ENCODE measurements at regions not wholly inside any gene's neighbourhood (a gene's known extent, or its start where the extent isn't known, plus 50 kb on each side); places are given as distances from the start of the nearest gene placed in this dataset.

GRCh38 chr18:78101091-78101490 is 851.4 kb downstream of the GALR1 start:
- DNase-seq (ENCODE audit: low read depth in 4 of 4, low spot score in 1 of 4), result no peak

- DNase-seq (ENCODE audit: low read depth in 4 of 4, low spot score in 1 of 4), result no peak
Measured at GRCh38 chr18:78102135-78102534, 852.5 kb downstream of the GALR1 start.

GRCh38 chr18:78105611-78106010 is 856.0 kb downstream of the GALR1 start:
- DNase-seq (ENCODE audit: low read depth in 4 of 4, low spot score in 1 of 4), result no peak

GRCh38 chr18:78106946-78107345 is 857.3 kb downstream of the GALR1 start:
- no peak for DNase-seq (ENCODE audit: low read depth in 4 of 4, low spot score in 1 of 4)

DNA sequence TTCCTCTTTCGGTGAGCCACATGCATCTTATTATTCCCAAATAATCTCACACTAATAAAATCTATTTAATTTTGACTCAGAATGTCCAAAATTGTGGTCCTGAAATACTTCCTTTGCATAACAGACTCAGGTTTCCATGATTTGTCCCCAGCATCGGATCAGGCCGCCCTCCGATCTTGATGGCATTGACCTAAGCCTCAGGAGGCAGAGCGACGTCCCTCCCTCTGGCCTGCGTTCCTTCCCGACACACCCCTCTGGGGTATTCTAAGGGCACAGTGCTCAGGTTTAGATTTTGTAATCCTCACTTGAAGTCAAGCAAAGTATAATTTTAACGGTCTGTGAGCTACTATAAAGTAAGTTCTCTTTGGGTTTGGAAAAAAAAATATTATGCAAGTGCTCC is 857.7 kb downstream of the GALR1 start:
- no peak for DNase-seq (ENCODE audit: low read depth in 4 of 4, low spot score in 1 of 4)

GRCh38 chr18:78108554-78108953 is 858.9 kb downstream of the GALR1 start:
- DNase-seq (ENCODE audit: low read depth in 4 of 4, low spot score in 1 of 4), result no peak

DNA sequence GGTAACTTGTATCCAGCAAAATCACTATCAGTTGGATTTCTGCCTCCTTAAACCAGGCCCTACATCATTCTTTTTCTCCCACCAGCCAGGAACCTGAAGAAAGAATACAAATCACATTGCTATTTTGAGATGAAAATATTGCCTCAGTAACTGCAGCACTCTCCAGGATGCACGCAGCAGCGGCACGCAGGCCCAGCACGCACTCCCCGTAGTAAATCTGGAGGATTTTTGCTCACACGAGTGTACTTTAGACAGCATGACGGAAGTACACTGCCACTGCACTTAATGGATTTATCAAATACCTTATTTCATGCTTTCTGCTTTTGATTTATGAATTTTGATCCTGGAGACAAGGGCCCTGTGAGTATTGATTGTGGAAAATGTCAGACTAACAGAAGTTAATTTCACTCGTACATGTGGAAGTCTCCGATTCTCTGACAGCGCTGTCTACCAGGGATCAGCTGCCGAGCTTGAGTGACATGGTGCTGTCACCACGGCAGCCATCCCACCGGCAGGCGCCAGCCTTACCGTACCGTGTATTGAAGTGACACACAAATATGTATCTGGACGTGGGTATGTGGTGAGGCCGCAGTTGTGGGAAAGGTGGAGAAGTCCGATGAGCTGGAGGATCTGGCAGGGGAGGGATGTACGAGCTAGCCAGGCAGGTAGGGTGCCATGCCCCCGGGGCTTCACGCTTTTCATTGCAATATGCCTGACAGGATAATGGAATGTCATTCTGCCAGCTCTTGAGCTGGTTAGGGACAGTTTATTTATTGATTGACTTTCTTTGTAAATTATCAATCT is 863.7 kb downstream of the GALR1 start:
- DNase-seq (ENCODE audit: low read depth in 4 of 4, low spot score in 1 of 4), result no peak

DNA sequence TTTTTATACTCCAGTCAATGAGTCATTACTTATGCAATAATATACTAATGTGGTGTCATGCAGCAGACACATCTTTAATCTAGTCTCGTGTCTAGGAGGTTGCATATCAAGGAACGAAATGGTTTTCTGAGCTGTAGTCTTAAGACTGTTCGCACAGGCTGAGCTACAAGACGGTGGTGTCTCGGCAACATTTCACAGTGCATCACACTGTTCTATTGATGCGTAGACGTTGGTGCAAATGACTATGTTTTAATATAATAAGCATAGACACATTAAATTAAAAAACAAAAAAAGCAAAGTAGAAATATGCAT is 864.2 kb downstream of the GALR1 start:
- DNase-seq (ENCODE audit: low read depth in 4 of 4, low spot score in 1 of 4), result no peak

- no peak for DNase-seq (ENCODE audit: low read depth in 4 of 4, low spot score in 1 of 4)
Measured at GRCh38 chr18:78115896-78116561, 863.6 kb upstream of the SALL3 start.

- no peak for DNase-seq (ENCODE audit: low read depth in 4 of 4, low spot score in 1 of 4)
Measured at GRCh38 chr18:78123144-78123909, 856.3 kb upstream of the SALL3 start.

DNA sequence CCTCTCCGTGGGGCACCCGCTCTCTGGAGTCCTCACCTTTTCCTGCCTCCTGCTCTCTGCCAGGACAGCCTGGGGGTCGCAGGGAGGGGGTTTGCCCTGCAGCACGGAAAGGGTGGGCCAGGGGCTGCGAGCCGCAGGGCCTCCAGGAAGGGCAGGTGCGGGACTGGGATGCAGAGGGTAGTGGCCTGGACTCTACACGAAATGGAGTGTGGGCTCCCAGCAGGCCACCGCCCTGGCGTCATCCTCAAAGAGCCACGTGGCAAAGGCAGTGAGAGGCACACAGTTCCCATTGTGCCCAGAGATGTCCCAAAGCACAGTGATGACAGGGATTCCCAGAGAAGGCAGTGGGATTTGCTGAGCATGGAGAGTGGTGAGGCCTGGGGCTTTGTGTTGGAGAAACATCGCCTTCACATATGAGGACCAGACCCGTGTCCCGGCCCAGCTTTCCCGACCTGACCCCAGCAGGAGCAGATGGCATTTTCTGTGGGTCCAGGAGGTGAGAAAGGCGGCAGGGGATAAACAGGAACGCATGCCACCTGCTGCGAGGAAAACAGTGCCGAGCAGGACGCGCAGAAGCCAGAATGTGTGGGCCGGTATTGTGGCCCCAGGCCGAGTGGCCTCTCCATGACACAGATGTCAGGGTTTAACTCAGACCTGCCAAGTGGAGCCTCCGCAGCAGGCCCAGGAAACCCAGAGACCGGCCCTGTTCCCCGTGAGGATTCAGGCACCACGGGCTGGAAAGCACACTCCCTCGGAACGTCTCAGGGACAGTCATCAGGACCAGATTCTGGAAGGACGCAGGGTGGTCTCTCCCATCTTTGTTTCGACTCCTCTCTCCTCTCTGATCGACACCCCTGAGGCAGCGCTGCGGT is 855.5 kb upstream of the SALL3 start:
- DNase-seq (ENCODE audit: low read depth in 4 of 4, low spot score in 1 of 4), result no peak

- DNase-seq (ENCODE audit: low read depth in 4 of 4, low spot score in 1 of 4), result no peak
Measured at GRCh38 chr18:78125206-78125896, 854.3 kb upstream of the SALL3 start.

GRCh38 chr18:78126106-78126505 is 853.5 kb upstream of the SALL3 start:
- DNase-seq (ENCODE audit: low read depth in 4 of 4, low spot score in 1 of 4), result no peak

DNA sequence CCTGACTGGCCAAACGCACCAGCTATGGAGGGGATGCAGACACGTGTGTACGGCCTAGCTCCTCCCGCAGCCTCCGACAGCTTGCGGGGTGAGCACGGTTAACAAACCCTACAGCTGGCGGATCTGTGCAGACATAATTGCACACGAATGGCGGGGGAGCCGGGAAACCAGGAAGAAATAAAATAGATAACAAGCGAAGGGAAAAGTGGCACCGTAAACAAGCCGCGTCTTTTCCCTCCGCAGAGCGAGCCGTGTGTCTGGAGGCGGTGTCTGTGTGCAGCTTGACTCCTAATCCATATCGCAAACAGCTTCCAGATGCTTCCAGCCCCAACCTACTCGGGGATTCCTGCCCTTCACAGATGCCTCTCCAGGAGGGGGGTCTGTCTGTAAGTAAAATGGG is 853.1 kb upstream of the SALL3 start:
- no peak for DNase-seq (ENCODE audit: low read depth in 4 of 4, low spot score in 1 of 4)

GRCh38 chr18:78127041-78127440 is 852.6 kb upstream of the SALL3 start:
- no peak for DNase-seq (ENCODE audit: low read depth in 4 of 4, low spot score in 1 of 4)

- DNase-seq (ENCODE audit: low read depth in 4 of 4, low spot score in 1 of 4), result no peak
Measured at GRCh38 chr18:78128004-78128403, 851.6 kb upstream of the SALL3 start.

GRCh38 chr18:78129260-78129659 is 850.4 kb upstream of the SALL3 start:
- no peak for DNase-seq (ENCODE audit: low read depth in 4 of 4, low spot score in 1 of 4)

- DNase-seq (ENCODE audit: low read depth in 4 of 4, low spot score in 1 of 4), result no peak
Measured at GRCh38 chr18:78130232-78131195, 849.1 kb upstream of the SALL3 start.

- no peak for DNase-seq (ENCODE audit: low read depth in 4 of 4, low spot score in 1 of 4)
Measured at GRCh38 chr18:78133729-78134128, 845.9 kb upstream of the SALL3 start.
